T-helper 2 cell treated with Interferon-gamma antibody and Interleukin-4, amounts not matched to agents 5 μg/mL and 100 μg/mL, for 36 hours (primary cell): ENCODE measurements at regions not wholly inside any gene's neighbourhood (a gene's known extent, or its start where the extent isn't known, plus 50 kb on each side); places are given as distances from the start of the nearest gene placed in this dataset.

ENCODE experiments used
- DNase-seq: peaks from one replicate; pipeline ENCODE4 v3.0.0; 2021; ENCODE audit warnings: low spot score
- H3K27ac Mint-ChIP-seq: one replicate; pipeline ENCODE4 v1.8.0; 2021; ENCODE audit warnings: mild to moderate bottlenecking, mixed read lengths
- H3K27me3 Mint-ChIP-seq: one replicate; pipeline ENCODE4 v1.8.0; 2021; ENCODE audit warnings: low read depth, mixed read lengths
- H3K36me3 Mint-ChIP-seq: one replicate; pipeline ENCODE4 v1.8.0; 2021; ENCODE audit warnings: low read depth, mixed read lengths
- H3K4me1 Mint-ChIP-seq: one replicate; pipeline ENCODE4 v1.8.0; 2021; ENCODE audit warnings: low read depth, mixed read lengths
- H3K4me3 Mint-ChIP-seq: one replicate; pipeline ENCODE4 v1.8.0; 2022; ENCODE audit warnings: mild to moderate bottlenecking, moderate library complexity, mixed read lengths
- H3K9me3 Mint-ChIP-seq: one replicate; pipeline ENCODE4 v1.8.0; 2021; ENCODE audit warnings: mixed read lengths

DNA sequence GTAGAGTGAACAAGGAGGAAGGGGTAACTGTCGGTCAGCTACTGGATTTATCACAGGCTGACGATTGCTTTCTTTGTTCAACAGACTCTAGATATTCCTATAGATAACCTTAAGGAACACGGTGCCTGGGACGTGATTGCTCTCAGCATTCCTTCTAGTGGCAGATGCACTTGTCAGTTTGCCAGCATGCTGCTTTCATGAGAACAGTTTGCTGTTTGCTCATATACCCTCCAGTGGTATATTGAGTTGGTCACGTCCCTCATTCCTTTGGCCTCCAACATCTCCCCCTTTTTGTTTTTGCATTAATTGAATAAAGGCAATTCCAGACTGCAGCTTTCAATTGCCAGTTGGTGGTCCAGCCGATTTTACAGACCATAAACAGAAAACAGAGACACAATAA, 76.8 kb upstream of the BTN3A2 start:
- DNase-seq: no peak
- Mint-ChIP-seq H3K4me3 (no peak overlapping the region), H3K27ac (no peak overlapping the region), H3K27me3 (peaks cover 4% of the 10 kb centered on the region), H3K36me3 (peaks cover 5% of the 10 kb centered on the region), H3K9me3 (peaks cover 9% of the 10 kb centered on the region), H3K4me1 (peaks cover 24% of the 10 kb centered on the region)

DNA sequence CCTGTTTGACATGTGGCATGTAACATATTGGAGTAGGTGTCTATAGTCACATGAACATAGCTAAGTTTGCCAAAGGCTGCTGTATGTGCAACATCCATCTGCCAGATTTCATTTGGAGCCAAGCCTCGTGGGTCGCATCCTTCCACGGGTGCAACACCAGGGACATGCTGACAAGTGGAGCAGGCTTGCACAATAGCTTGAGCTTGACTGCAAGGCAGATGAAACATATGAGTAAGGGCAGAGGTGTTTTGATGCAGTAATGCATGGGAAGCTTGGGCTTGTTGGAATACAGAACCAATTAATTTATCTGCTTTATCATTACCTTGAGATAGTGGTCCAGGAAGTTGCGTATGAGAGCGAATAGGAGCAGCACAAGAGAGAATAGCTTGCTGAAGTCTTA, 74.1 kb upstream of the BTN3A2 start:
- Mint-ChIP-seq H3K36me3 (peaks cover 5% of the 10 kb centered on the region), H3K4me1 (peaks cover 12% of the 10 kb centered on the region), H3K4me3 (no peak overlapping the region), H3K27me3 (peaks cover 4% of the 10 kb centered on the region), H3K9me3 (peaks cover 9% of the 10 kb centered on the region), H3K27ac (no peak overlapping the region)
- no peak for DNase-seq

DNA sequence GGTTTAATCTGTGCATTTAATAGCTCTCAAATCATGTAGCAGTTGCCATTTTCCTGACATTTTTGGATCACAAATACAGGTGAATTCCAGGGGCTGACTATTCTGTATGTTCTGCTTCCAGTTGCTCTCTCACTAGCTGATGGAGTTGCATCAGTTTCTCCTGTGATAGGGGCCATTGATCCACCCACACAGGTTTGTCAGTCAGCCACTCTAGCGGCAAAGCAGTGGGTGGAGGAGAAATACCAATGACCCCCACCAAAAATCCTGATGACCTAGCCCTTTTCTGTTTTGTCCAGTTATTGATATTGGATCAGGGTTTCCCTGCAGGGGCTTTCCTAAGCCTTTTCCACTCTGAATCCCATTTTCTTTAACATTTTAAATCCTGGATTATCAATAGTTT, 72.3 kb upstream of the BTN3A2 start:
- no peak overlapping the region for H3K4me3 Mint-ChIP-seq
- no peak for DNase-seq
- no peak overlapping the region for H3K27ac Mint-ChIP-seq
- no peaks in the 10 kb centered on the region for H3K27me3 Mint-ChIP-seq
- H3K4me1 Mint-ChIP-seq: peaks cover 8% of the 10 kb centered on the region
- peaks cover 8% of the 10 kb centered on the region for H3K9me3 Mint-ChIP-seq
- peaks cover 2% of the 10 kb centered on the region for H3K36me3 Mint-ChIP-seq

DNA sequence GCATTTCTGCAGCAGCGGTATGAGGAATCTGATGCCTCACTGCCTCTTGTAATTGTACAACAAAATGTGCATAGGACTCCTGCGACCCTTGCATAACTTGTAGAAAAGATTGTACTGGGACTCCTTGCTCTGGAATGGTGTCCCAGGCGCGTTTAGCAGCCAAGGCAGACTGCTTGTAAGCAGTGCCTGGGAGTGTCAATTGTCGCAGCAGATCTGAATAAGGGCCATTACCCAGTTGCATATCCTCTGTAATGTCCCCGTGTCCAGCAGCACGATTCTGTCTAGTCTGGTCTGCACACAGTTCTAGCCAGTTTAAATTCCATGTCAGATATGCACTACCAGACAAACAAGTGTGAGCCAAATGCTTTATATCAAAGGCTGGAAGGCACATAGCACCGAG, 70.7 kb upstream of the BTN3A2 start:
- peaks cover 8% of the 10 kb centered on the region for H3K4me1 Mint-ChIP-seq
- no peak overlapping the region for H3K27ac Mint-ChIP-seq
- no peaks in the 10 kb centered on the region for H3K36me3 Mint-ChIP-seq
- no peak overlapping the region for H3K4me3 Mint-ChIP-seq
- no peak for DNase-seq
- no peaks in the 10 kb centered on the region for H3K9me3 Mint-ChIP-seq
- H3K27me3 Mint-ChIP-seq: no peaks in the 10 kb centered on the region

DNA sequence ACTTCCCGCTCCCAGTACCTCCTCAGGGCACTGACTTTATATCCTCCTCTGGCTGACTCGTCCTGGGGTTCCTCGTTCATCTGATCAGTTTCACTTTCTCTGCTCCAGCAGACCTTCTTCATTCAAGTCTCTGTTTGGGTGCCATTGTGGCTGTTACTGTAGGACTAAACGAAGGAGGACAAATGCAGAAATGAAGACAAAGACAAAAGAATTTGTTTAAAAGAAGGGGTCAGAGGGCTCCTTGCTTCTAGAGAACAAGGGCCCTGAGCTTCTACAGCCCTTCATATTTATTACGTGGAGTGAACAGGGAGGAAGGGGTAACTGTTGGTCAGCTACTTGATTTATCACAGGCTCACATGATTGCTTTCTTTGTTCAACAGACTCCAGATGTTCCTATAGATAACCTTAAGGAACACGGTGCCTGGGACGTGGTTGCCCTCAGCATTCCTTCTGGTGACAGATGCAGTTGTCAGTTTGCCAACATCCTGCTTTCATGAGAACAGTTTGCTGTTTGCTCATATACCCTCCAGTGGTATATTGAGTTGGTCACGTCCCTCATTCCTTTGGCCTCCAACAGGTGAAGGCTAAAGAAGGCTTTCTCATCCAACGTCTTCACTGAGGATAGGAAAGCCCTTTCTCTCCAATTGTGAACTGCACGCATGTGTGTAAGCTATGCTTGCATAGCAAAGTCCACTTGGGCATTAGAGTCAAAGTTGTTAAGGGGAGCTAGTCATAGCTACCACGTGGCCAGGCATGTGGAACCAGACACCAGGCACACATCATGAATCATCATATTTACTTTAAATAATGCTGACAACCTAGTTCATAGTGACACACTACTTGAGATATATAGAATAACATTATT, 69.1 kb upstream of the BTN3A2 start:
- Mint-ChIP-seq H3K4me1 (peaks cover 11% of the 10 kb centered on the region), H3K27me3 (no peaks in the 10 kb centered on the region), H3K9me3 (no peaks in the 10 kb centered on the region), H3K36me3 (no peaks in the 10 kb centered on the region), H3K4me3 (peak overlapping the region; percentile 24), H3K27ac (peak overlapping the region; percentile 41)
- DNase-seq: no peak

DNA sequence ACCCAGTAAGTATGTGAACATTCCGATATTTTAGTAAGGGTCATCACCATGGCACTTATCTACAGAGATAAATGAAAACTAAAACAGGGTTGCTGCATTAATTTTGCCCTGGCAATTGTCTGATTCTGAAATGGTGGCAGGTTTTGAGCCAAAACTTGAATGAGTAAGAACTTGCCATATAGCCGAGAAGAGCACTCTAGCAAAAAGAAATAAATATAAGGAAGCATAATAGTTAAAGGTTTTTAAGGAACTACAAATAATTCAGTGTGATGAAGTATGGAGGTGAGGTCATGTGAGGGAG, 68.5 kb upstream of the BTN3A2 start:
- H3K9me3 Mint-ChIP-seq: no peaks in the 10 kb centered on the region
- no peaks in the 10 kb centered on the region for H3K36me3 Mint-ChIP-seq
- no peak for DNase-seq
- no peaks in the 10 kb centered on the region for H3K27me3 Mint-ChIP-seq
- H3K4me3 Mint-ChIP-seq: no peak overlapping the region
- H3K4me1 Mint-ChIP-seq: peaks cover 10% of the 10 kb centered on the region
- H3K27ac Mint-ChIP-seq: no peak overlapping the region

DNA sequence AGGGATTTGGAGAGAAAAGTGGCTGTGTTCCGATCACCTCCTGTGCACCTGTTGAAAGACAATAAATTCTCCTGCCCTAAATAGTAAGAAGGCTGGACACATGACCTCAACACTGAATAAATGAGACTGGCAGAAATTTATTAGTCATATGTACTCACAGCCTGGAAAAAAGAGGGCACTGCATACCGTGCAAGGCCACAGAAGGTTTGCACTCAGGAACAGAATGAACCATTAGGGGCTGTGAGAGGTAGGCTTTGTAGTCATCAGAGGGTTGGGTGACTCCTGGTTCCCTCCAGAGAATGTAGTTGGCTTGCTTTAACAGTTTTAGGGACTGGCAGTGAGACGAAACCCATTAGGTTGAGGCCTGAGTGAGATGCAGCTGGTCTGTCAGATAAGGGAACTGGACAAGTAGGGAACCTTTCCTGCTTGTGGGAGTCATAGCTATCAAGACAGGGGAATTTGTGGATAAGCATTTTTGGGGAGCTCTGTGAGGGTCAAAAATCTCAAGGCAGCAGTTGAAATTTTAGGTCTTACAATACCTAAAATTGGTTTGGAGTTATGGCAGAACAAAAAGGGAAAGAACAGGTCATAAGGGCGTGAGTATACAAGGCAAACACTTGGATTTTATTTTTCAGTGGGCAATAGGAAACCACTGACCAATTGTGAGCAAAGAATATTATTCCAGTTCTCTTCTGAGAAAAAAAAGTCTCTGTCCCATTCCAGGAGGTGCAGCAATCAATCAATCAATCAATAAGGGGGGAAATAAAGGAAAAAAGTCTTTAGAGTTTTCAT, 67.9 kb upstream of the BTN3A2 start:
- Mint-ChIP-seq H3K9me3 (no peaks in the 10 kb centered on the region), H3K4me1 (peaks cover 13% of the 10 kb centered on the region)
- DNase-seq: no peak

DNA sequence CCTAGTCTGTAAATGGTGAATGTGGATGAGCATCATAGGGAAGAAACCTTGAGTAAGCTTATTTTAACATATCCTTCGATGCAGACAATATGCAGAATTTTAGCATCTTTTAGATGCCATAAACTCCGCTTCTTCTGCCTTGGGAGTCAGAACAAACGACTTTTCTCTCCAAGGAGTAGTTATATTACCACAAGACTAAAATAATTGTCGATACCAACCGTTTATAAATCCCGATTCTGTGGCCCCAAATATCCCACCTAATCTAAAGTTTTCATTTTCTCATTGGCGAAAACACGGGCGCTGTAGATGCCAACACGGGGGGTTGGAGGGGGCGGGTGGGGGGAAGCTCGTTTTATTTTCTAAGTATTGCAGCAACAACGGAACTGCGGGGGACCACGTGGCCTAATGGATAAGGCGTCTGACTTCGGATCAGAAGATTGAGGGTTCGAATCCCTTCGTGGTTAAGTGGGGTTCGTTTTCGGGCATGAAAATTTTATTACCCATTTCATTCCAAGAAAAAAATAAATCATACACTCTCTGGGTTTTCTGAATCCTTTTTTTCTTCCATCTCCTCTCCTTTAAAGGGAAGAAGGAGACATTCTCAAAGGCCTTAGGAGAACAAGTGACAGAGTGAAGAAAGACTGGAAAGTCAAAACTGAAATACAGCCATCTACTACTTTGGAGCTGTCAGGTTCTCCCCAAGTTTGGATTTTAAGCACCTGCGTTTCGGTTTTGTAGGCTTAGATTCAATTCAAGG, 65.5 kb upstream of the BTN3A2 start:
- Mint-ChIP-seq H3K4me1 (peaks cover 21% of the 10 kb centered on the region), H3K27me3 (no peaks in the 10 kb centered on the region), H3K36me3 (no peaks in the 10 kb centered on the region), H3K9me3 (no peaks in the 10 kb centered on the region), H3K4me3 (no peak overlapping the region), H3K27ac (no peak overlapping the region)
- DNase-seq: no peak

More for the DNA sequence above, 67.9 kb upstream of the BTN3A2 start:
- Mint-ChIP-seq H3K27me3 (no peaks in the 10 kb centered on the region), H3K27ac (no peak overlapping the region), H3K36me3 (no peaks in the 10 kb centered on the region), H3K4me3 (no peak overlapping the region)

DNA sequence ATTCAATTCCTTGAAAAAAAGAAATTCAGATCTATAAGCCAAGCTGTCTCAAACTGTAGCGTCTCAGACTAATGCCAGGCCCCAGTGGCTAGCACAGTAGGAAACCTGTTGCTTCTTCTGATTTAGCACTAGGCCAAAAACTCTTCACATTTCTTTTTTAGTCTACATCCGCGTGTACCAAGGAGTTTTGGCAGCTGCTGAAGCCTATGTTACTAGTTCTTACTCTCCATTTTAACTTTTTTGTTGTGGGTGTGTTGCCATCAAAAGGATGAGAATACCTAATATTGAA, 65.0 kb upstream of the BTN3A2 start:
- H3K4me3 Mint-ChIP-seq: no peak overlapping the region
- H3K4me1 Mint-ChIP-seq: peaks cover 26% of the 10 kb centered on the region
- no peaks in the 10 kb centered on the region for H3K9me3 Mint-ChIP-seq
- H3K27ac Mint-ChIP-seq: no peak overlapping the region
- no peaks in the 10 kb centered on the region for H3K27me3 Mint-ChIP-seq
- no peaks in the 10 kb centered on the region for H3K36me3 Mint-ChIP-seq
- DNase-seq: no peak

DNA sequence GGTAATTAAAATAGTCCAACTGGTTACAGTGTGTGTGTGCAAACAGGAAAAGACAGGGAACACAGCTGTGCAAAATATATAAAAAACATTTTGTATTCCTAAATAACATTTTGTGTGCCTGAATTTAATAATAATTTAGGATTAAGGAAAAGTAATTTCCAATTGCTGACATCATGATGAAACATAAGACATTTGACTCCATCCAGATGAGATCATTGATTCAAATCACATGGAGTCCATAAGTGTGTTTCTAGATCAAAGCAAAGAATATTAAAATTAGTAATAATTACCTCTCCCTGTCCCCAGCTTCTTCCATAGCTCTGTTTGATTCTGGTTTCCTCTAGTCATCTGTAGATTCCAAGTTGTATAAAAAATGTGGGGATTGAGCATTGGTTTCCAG, 64.6 kb upstream of the BTN3A2 start:
- H3K36me3 Mint-ChIP-seq: no peaks in the 10 kb centered on the region
- no peak overlapping the region for H3K27ac Mint-ChIP-seq
- no peak for DNase-seq
- no peak overlapping the region for H3K4me3 Mint-ChIP-seq
- H3K27me3 Mint-ChIP-seq: no peaks in the 10 kb centered on the region
- H3K4me1 Mint-ChIP-seq: peaks cover 29% of the 10 kb centered on the region
- H3K9me3 Mint-ChIP-seq: no peaks in the 10 kb centered on the region

DNA sequence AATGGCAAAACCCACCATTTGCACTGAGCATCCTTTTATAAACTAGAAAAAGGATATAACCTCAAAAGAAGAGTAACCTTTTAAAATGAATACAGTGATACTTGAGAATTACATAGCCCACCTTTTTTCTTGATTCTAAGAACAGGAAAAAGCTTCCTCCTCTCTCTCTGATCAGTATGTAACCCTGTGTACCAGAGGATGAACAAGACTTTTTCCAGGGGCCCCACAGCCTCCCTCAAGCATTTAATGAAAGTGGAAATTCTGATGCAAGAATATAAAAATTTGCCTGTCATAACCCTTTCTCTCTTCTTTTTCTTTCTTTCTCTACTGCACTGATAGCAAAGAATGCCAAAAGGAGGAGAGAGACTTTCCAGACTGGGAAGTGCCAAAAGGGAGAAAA, 64.2 kb upstream of the BTN3A2 start:
- Mint-ChIP-seq H3K4me1 (peaks cover 30% of the 10 kb centered on the region), H3K4me3 (no peak overlapping the region), H3K27ac (no peak overlapping the region), H3K36me3 (no peaks in the 10 kb centered on the region), H3K27me3 (no peaks in the 10 kb centered on the region), H3K9me3 (no peaks in the 10 kb centered on the region)
- no peak for DNase-seq

DNA sequence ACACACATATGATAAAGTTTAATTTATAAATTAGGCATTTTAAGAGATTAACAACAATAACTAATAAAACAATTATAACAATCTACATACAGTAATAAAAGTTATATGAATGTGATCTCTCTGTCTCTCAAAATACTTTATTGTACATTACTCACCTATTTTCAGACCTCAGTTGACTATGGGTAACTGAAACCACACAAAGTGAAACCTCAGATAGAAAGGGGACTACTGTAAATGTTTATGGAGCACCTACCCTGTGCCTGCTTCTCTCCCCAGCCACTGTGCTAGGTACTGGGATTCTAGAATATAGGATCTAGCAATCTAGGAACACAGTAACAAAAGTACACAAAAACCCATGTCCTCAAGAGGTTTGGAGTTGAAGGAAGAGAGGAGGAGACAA, 63.4 kb upstream of the BTN3A2 start:
- H3K4me1 Mint-ChIP-seq: peaks cover 29% of the 10 kb centered on the region
- no peaks in the 10 kb centered on the region for H3K36me3 Mint-ChIP-seq
- no peak overlapping the region for H3K27ac Mint-ChIP-seq

DNA sequence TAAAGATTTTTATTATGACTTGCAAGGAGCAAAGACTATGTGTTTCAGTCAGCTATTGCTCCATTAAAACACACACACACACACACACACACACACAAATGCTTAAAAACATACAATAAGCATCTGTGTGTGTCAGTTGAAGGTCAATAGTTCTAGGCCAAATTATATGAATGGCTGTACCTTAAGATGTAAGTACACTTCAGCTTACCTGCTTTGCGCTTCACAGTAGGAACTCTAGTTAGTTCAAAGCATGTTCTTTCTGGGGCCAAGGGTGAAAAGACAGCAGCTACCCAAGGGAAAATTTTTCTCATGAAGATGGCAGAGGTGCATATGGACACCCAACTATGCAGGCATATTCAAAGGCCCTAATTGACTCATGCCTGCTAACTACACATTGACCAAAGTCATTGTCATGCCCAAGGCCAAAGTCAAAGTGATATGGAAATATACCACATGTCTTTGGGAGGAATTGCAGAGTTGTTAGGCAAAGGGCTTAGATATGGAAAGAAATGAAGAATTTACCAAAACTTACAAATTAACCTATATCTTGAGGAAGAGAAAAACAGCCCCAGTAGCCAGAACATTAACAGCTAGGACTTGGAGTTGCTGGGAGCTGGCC, 61.9 kb upstream of the BTN3A2 start:
- DNase-seq: no peak
- Mint-ChIP-seq H3K4me1 (peaks cover 37% of the 10 kb centered on the region), H3K27ac (no peak overlapping the region), H3K4me3 (no peak overlapping the region), H3K9me3 (no peaks in the 10 kb centered on the region), H3K36me3 (no peaks in the 10 kb centered on the region), H3K27me3 (no peaks in the 10 kb centered on the region)

More for the DNA sequence above, 63.4 kb upstream of the BTN3A2 start:
- Mint-ChIP-seq H3K4me3 (no peak overlapping the region), H3K27me3 (no peaks in the 10 kb centered on the region), H3K9me3 (no peaks in the 10 kb centered on the region)
- DNase-seq: no peak
